ENCODE measurements at regions not wholly inside any gene's neighbourhood (a gene's known extent, or its start where the extent isn't known, plus 50 kb on each side); places are given as distances from the start of the nearest gene placed in this dataset.
A peak's percentile ranks its signal among the peaks of the same experiment; 100 is the strongest.

GRCh38 chr11:83364500-83365045 is 78.4 kb upstream of the CCDC90B start:
- TF ChIP-seq CTCF (IDR thresholded peaks at IDR 0.05) (no peak), POLR2A (IDR thresholded peaks at IDR 0.05) (no peak)
- H3K36me3 ChIP-seq (replicated peaks in 1 of 2; ENCODE audit: insufficient read depth in 1 of 2, low read depth in 2 of 2) = no peaks in the 10 kb centered on the region
- ATAC-seq (no peak), DNase-seq (no peak)
- intact Hi-C loops (cut with DNase I) = no loop called here
- WGBS, 2 donors = 72 to 79% methylated on average over 3 of the region's 3 CpGs
- peaks cover 0 to 7% (median 0%) of the 10 kb centered on the region in 3 donors for H3K9me3 ChIP-seq
- H3K27me3 ChIP-seq = no peaks in the 10 kb centered on the region
- H3K4me1 ChIP-seq = peaks cover 8% of the 10 kb centered on the region
- H3K4me3 ChIP-seq = no peak overlapping the region
- H3K27ac ChIP-seq = no peak overlapping the region

- no peaks in the 10 kb centered on the region for H3K27me3 ChIP-seq
- intact Hi-C loops (cut with DNase I) = no loop called here
- 69 to 80% methylated on average over 4 of the region's 4 CpGs for WGBS, 2 donors
- H3K9me3 ChIP-seq = peaks cover 0 to 7% (median 0%) of the 10 kb centered on the region in 3 donors
- TF ChIP-seq POLR2A (IDR thresholded peaks at IDR 0.05) = no peak
- no peak for TF ChIP-seq CTCF (IDR thresholded peaks at IDR 0.05)
- ATAC-seq (no peak), DNase-seq (no peak)
- H3K4me3 ChIP-seq = no peak overlapping the region
- H3K4me1 ChIP-seq = peaks cover 8% of the 10 kb centered on the region
- no peak overlapping the region for H3K27ac ChIP-seq
- no peaks in the 10 kb centered on the region for H3K36me3 ChIP-seq (replicated peaks in 1 of 2; ENCODE audit: insufficient read depth in 1 of 2, low read depth in 2 of 2)
Observed at GRCh38 chr11:83363312-83363711, 77.1 kb upstream of the CCDC90B start.

DNA sequence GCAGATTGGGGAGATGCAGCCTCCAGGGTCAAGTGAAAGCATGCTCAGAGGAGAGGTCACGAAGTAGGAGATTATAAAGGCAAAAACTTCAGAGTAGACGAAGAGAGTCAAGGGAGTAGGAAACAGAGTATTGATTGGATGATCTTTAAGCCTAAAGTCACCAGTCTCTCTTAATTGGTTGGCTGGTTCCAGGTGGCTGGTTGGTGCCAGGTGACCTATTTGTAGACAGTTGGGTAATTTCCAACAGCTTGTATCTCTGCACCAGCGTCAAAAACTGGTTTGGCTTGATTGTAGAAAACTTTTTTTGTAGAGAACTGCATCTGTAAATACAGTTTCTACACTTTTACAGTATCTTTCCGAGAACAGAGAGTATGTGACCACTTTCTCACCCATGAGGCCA is 75.7 kb upstream of the CCDC90B start:
- H3K27ac ChIP-seq = peak overlapping the region in 1 of 4 donors; percentile 28
- ATAC-seq = peak; percentile 87

DNA sequence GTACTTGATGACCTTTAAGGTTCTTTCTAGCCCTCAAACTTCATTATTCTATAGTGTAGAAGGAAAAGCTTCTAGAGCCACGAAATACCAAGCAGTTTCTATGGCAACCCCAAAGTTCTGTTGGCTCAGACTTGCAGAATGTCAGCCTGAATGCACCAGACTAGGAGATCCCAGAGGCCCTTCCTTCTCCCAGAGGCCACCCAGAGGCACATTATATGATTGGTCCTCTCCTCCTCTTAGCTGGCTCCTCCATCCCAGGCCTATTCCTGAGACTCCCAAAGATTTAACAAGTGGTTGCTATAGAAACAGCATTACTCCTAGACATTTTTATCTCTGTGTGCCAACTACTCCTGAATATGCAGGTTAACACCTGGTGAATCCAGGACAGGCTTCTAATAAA is 69.2 kb upstream of the CCDC90B start:
- H3K36me3 ChIP-seq (replicated peaks in 1 of 2; ENCODE audit: insufficient read depth in 1 of 2, low read depth in 2 of 2) = no peaks in the 10 kb centered on the region
- no peak overlapping the region for H3K4me3 ChIP-seq
- 73 to 90% methylated on average over 1 of the region's 1 CpG for WGBS, 2 donors
- no peak for TF ChIP-seq POLR2A (IDR thresholded peaks at IDR 0.05)
- TF ChIP-seq CTCF (IDR thresholded peaks at IDR 0.05) = no peak
- H3K9me3 ChIP-seq = no peaks in the 10 kb centered on the region
- DNase-seq = no peak
- no peak overlapping the region for H3K27ac ChIP-seq
- intact Hi-C loops (cut with DNase I) = no loop called here
- ATAC-seq = no peak
- H3K27me3 ChIP-seq = no peaks in the 10 kb centered on the region
- no peaks in the 10 kb centered on the region for H3K4me1 ChIP-seq

More for the DNA sequence above, 75.7 kb upstream of the CCDC90B start:
- Histone ChIP-seq H3K36me3 (replicated peaks in 1 of 2; ENCODE audit: insufficient read depth in 1 of 2, low read depth in 2 of 2) (no peaks in the 10 kb centered on the region), H3K9me3 (no peaks in the 10 kb centered on the region), H3K27me3 (no peaks in the 10 kb centered on the region), H3K4me1 (peaks cover 8% of the 10 kb centered on the region), H3K4me3 (no peak overlapping the region)
- intact Hi-C loops (cut with DNase I) = no loop called here
- TF ChIP-seq CTCF (IDR thresholded peaks at IDR 0.05) (no peak), POLR2A (IDR thresholded peaks at IDR 0.05) (no peak)
- 16 to 44% methylated on average over 4 of the region's 4 CpGs for WGBS, 2 donors
- peak; percentile 34 to 59 (median 48) for DNase-seq

GRCh38 chr11:83350187-83350586 is 64.0 kb upstream of the CCDC90B start:
- DNase-seq = no peak
- Histone ChIP-seq H3K36me3 (replicated peaks in 1 of 2; ENCODE audit: insufficient read depth in 1 of 2, low read depth in 2 of 2) (no peaks in the 10 kb centered on the region), H3K27me3 (no peaks in the 10 kb centered on the region), H3K27ac (no peak overlapping the region), H3K4me3 (no peak overlapping the region), H3K9me3 (no peaks in the 10 kb centered on the region), H3K4me1 (no peaks in the 10 kb centered on the region)
- WGBS, 2 donors = 82 to 92% methylated on average over 3 of the region's 3 CpGs
- ATAC-seq = no peak
- TF ChIP-seq POLR2A (IDR thresholded peaks at IDR 0.05) (no peak), CTCF (IDR thresholded peaks at IDR 0.05) (no peak)
- intact Hi-C loops (cut with DNase I) = no loop called here

Measured in body of pancreas (tissue), 4 donors.